ENCODE measurements at regions not wholly inside any gene's neighbourhood (a gene's known extent, or its start where the extent isn't known, plus 50 kb on each side); places are given as distances from the start of the nearest gene placed in this dataset.

- DNase-seq = no peak
Measured at GRCh38 chr5:2432076-2432920, 319.2 kb downstream of the IRX2 start.

GRCh38 chr5:2430606-2431005 is 320.9 kb downstream of the IRX2 start:
- DNase-seq = no peak

GRCh38 chr5:2427983-2428382 is 323.5 kb downstream of the IRX2 start:
- no peak for DNase-seq

GRCh38 chr5:2423634-2424033 is 327.8 kb downstream of the IRX2 start:
- no peak for DNase-seq

GRCh38 chr5:2417301-2417700 is 334.2 kb downstream of the IRX2 start:
- DNase-seq = no peak

GRCh38 chr5:2415678-2416077 is 335.8 kb downstream of the IRX2 start:
- DNase-seq = no peak

- DNase-seq = no peak
Measured at GRCh38 chr5:2410451-2410850, 341.0 kb downstream of the IRX2 start.

GRCh38 chr5:2403296-2403695 is 348.2 kb downstream of the IRX2 start:
- no peak for DNase-seq

GRCh38 chr5:2399804-2400203 is 351.7 kb downstream of the IRX2 start:
- no peak for DNase-seq

- no peak for DNase-seq
Measured at GRCh38 chr5:2399096-2399495, 352.4 kb downstream of the IRX2 start.

GRCh38 chr5:2393556-2393955 is 357.9 kb downstream of the IRX2 start:
- DNase-seq = no peak

- DNase-seq = no peak
Measured at GRCh38 chr5:2391566-2391965, 359.9 kb downstream of the IRX2 start.

- DNase-seq = no peak
Measured at GRCh38 chr5:2391021-2391420, 360.5 kb downstream of the IRX2 start.

- no peak for DNase-seq
Measured at GRCh38 chr5:2388571-2388970, 362.9 kb downstream of the IRX2 start.

- no peak for DNase-seq
Measured at GRCh38 chr5:2387634-2388325, 363.7 kb downstream of the IRX2 start.

- DNase-seq = no peak
Measured at GRCh38 chr5:2387250-2387633, 364.2 kb downstream of the IRX2 start.

- no peak for DNase-seq
Measured at GRCh38 chr5:2385818-2386217, 365.7 kb downstream of the IRX2 start.

- DNase-seq = no peak
Measured at GRCh38 chr5:2383698-2384065, 367.8 kb downstream of the IRX2 start.

- no peak for DNase-seq
Measured at GRCh38 chr5:2382776-2383697, 368.4 kb downstream of the IRX2 start.

- no peak for DNase-seq
Measured at GRCh38 chr5:2381861-2382260, 369.6 kb downstream of the IRX2 start.

GRCh38 chr5:2381070-2381469 is 370.4 kb downstream of the IRX2 start:
- no peak for DNase-seq

- DNase-seq = no peak
Measured at GRCh38 chr5:2378976-2379375, 372.5 kb downstream of the IRX2 start.

GRCh38 chr5:2378108-2378507 is 373.4 kb downstream of the IRX2 start:
- no peak for DNase-seq

Measured in stimulated activated CD4-positive, alpha-beta T cell treated with anti-CD3 and anti-CD28 coated beads, Interleukin-4, amount 100 ng/mL, for 4 hours (primary cell).